ENCODE measurements at regions not wholly inside any gene's neighbourhood (a gene's known extent, or its start where the extent isn't known, plus 50 kb on each side); places are given as distances from the start of the nearest gene placed in this dataset.

DNA sequence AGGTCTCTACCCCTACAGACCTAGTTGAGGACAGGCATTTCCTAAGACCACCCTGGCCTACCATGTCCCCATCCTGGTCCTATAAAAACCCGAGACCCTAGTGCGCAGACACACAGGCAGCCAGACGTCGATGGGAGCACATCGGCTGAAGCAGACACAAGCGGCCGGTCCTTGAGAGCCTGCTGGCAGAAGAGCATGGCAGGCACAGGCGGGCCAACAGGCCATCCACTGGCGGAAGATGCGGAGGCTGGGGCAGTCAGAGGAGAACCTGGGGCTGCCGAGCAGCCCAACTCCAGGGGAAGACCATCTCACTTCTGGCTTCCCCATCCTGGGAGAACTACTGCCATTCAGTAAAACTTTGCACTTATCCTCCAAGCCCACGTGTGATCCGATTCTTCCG is 396.8 kb downstream of the AEBP2 start:
- ATAC-seq = no peak
- TF ChIP-seq ISL1 (CRISPR knock-in tag; IDR thresholded peaks at IDR 0.05) (no peak), CSRNP3 (CRISPR knock-in tag; IDR thresholded peaks at IDR 0.05) (no peak), TCF4 (CRISPR knock-in tag; IDR thresholded peaks at IDR 0.05; ENCODE audit: borderline replicate concordance) (no peak), ZFP30 (CRISPR knock-in tag; IDR thresholded peaks at IDR 0.05) (no peak), ARNTL (CRISPR knock-in tag; IDR thresholded peaks at IDR 0.05; ENCODE audit: borderline replicate concordance, low read depth) (no peak), OSR1 (CRISPR knock-in tag; IDR thresholded peaks at IDR 0.05) (no peak), ZNF565 (CRISPR knock-in tag; conservative IDR thresholded peaks at IDR 0.05; ENCODE audit: low read depth) (no peak), RARB (CRISPR knock-in tag; IDR thresholded peaks at IDR 0.05) (no peak), TOX (CRISPR knock-in tag; IDR thresholded peaks at IDR 0.05; ENCODE audit: borderline replicate concordance) (no peak), GLIS3 (CRISPR knock-in tag; IDR thresholded peaks at IDR 0.05) (no peak), ZNF8 (CRISPR knock-in tag; IDR thresholded peaks at IDR 0.05) (no peak), BACH2 (CRISPR knock-in tag; IDR thresholded peaks at IDR 0.05; ENCODE audit: borderline replicate concordance) (no peak), ZFP3 (CRISPR knock-in tag; IDR thresholded peaks at IDR 0.05) (no peak), CSDC2 (CRISPR knock-in tag; IDR thresholded peaks at IDR 0.05) (no peak), POU6F1 (CRISPR knock-in tag; IDR thresholded peaks at IDR 0.05; ENCODE audit: borderline replicate concordance, low read depth) (no peak), ZC3H10 (CRISPR knock-in tag; IDR thresholded peaks at IDR 0.05) (no peak)

- ATAC-seq = no peak
- TF ChIP-seq, protein P1, sequence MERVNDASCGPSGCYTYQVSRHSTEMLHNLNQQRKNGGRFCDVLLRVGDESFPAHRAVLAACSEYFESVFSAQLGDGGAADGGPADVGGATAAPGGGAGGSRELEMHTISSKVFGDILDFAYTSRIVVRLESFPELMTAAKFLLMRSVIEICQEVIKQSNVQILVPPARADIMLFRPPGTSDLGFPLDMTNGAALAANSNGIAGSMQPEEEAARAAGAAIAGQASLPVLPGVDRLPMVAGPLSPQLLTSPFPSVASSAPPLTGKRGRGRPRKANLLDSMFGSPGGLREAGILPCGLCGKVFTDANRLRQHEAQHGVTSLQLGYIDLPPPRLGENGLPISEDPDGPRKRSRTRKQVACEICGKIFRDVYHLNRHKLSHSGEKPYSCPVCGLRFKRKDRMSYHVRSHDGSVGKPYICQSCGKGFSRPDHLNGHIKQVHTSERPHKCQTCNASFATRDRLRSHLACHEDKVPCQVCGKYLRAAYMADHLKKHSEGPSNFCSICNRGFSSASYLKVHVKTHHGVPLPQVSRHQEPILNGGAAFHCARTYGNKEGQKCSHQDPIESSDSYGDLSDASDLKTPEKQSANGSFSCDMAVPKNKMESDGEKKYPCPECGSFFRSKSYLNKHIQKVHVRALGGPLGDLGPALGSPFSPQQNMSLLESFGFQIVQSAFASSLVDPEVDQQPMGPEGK (CRISPR knock-in tag; IDR thresholded peaks at IDR 0.05; ENCODE audit: borderline replicate concordance) = no peak
- TF ChIP-seq CREB5 (CRISPR knock-in tag; IDR thresholded peaks at IDR 0.05; ENCODE audit: low read depth) (no peak), ESRRG (CRISPR knock-in tag; IDR thresholded peaks at IDR 0.05) (no peak)
Measured at GRCh38 chr12:19836456-19836855, 397.2 kb downstream of the AEBP2 start.

DNA sequence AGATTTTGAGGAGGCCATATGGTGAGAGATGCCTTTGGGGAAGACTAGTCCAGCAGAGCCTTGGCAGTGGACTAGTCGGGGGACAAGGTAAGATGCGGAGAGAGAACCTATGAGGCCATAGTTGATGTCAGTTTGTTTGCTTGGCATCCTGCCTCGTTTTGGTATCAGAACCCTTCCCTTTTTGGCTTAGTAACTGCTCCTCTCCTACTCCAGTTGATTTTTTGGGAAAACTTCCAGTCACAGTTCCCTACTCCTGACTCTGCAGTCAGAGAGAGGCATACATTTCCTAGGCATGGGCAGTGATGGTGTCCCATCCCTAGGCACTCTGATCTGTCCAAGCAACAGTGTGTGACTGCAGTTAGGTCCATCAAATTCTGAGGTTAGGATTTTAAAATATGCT is 398.3 kb downstream of the AEBP2 start:
- ATAC-seq = no peak
- TF ChIP-seq POU6F1 (CRISPR knock-in tag; IDR thresholded peaks at IDR 0.05; ENCODE audit: borderline replicate concordance, low read depth) (no peak), TOX (CRISPR knock-in tag; IDR thresholded peaks at IDR 0.05; ENCODE audit: borderline replicate concordance) (no peak), TCF4 (CRISPR knock-in tag; IDR thresholded peaks at IDR 0.05; ENCODE audit: borderline replicate concordance) (no peak), CSDC2 (CRISPR knock-in tag; IDR thresholded peaks at IDR 0.05) (no peak), OSR1 (CRISPR knock-in tag; IDR thresholded peaks at IDR 0.05) (no peak), SNAI2 (CRISPR knock-in tag; IDR thresholded peaks at IDR 0.05) (no peak), ISL1 (CRISPR knock-in tag; IDR thresholded peaks at IDR 0.05) (no peak), ZFP30 (CRISPR knock-in tag; IDR thresholded peaks at IDR 0.05) (no peak), CSRNP3 (CRISPR knock-in tag; IDR thresholded peaks at IDR 0.05) (no peak), ZC3H10 (CRISPR knock-in tag; IDR thresholded peaks at IDR 0.05) (no peak), ZNF70 (CRISPR knock-in tag; IDR thresholded peaks at IDR 0.05) (no peak), ESRRG (CRISPR knock-in tag; IDR thresholded peaks at IDR 0.05) (no peak), RARB (CRISPR knock-in tag; IDR thresholded peaks at IDR 0.05) (no peak), ZFP3 (CRISPR knock-in tag; IDR thresholded peaks at IDR 0.05) (no peak), BACH2 (CRISPR knock-in tag; IDR thresholded peaks at IDR 0.05; ENCODE audit: borderline replicate concordance) (no peak), ZNF8 (CRISPR knock-in tag; IDR thresholded peaks at IDR 0.05) (no peak), CREB5 (CRISPR knock-in tag; IDR thresholded peaks at IDR 0.05; ENCODE audit: low read depth) (no peak), ZNF565 (CRISPR knock-in tag; conservative IDR thresholded peaks at IDR 0.05; ENCODE audit: low read depth) (no peak)
- TF ChIP-seq, protein P2, sequence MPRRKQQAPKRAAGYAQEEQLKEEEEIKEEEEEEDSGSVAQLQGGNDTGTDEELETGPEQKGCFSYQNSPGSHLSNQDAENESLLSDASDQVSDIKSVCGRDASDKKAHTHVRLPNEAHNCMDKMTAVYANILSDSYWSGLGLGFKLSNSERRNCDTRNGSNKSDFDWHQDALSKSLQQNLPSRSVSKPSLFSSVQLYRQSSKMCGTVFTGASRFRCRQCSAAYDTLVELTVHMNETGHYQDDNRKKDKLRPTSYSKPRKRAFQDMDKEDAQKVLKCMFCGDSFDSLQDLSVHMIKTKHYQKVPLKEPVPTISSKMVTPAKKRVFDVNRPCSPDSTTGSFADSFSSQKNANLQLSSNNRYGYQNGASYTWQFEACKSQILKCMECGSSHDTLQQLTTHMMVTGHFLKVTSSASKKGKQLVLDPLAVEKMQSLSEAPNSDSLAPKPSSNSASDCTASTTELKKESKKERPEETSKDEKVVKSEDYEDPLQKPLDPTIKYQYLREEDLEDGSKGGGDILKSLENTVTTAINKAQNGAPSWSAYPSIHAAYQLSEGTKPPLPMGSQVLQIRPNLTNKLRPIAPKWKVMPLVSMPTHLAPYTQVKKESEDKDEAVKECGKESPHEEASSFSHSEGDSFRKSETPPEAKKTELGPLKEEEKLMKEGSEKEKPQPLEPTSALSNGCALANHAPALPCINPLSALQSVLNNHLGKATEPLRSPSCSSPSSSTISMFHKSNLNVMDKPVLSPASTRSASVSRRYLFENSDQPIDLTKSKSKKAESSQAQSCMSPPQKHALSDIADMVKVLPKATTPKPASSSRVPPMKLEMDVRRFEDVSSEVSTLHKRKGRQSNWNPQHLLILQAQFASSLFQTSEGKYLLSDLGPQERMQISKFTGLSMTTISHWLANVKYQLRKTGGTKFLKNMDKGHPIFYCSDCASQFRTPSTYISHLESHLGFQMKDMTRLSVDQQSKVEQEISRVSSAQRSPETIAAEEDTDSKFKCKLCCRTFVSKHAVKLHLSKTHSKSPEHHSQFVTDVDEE (CRISPR knock-in tag; IDR thresholded peaks at IDR 0.05) = no peak

Measured in SK-N-SH treated with all-trans-retinoic acid at 6 μM for 48 hours (cell line).